Right hindlimb (tissue), 1 donor: ENCODE measurements at regions not wholly inside any gene's neighbourhood (a gene's known extent, or its start where the extent isn't known, plus 50 kb on each side); places are given as distances from the start of the nearest gene placed in this dataset.
"Not testable (repeated sequence)": the region's sequence is repeated elsewhere in the genome, so short reads cannot be mapped to it uniquely, and the experiment has no call there.

Source experiments
- DNase-seq: peaks from one replicate; pipeline ENCODE4 v3.0.0-alpha.2; 2018

DNA sequence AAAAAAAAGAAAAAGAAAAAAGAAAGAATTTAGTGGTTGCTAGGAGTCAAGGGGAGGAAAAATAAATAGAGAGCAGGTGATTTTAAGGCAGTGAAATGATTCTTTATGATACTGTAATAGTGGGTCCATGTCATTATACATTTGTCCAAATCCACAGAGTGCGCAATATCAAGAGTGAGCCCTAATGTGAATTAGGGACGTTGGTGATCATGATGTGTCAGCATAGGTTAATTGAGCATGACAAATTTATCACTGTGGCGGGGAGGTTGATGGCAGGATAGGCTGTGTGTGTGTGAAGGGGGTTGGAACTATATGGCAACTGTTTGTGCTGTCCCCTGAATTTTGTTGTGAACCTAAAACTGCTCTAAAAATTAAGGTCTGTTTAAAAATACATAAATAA, 357.8 kb downstream of the ICE1 start:
- no peak for DNase-seq

DNA sequence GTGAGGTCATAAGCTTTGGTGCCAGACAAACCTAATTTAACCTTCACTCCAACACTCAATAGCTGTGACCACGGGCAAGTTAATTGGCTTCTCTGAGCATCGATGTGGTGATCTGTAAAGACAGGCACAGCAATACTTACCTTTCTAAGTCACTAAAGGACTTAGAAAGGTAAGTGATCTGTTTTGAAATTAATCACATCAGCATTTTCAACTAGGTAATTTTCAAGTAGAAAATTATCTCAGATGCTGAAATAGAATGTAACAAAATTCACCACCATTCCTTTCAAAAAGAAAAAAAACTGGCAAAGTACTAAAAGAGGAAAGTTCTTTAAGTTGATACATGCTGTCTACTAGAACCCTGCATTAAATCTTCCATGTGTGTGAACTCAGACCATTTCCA, 354.5 kb downstream of the ICE1 start:
- DNase-seq = no peak

DNA sequence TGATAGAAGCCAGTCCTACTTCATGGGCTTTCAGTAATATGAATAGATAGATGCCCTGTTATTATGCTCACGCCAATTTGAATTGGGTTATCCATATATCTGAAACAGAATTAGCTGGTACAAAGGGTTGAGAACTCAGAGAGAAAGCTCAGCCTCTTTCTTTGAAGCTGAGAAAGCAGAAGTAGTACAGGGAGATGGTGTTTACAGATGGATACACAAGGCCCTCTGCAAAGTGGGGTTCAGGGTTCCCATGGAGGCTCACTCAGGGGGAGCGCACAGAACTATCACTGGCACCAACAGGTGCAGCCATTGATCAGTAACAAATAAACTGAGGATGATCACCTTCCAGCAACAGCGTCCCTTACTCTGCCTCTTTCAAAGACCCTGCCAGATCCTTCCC, 349.7 kb downstream of the ICE1 start:
- DNase-seq = no peak

DNA sequence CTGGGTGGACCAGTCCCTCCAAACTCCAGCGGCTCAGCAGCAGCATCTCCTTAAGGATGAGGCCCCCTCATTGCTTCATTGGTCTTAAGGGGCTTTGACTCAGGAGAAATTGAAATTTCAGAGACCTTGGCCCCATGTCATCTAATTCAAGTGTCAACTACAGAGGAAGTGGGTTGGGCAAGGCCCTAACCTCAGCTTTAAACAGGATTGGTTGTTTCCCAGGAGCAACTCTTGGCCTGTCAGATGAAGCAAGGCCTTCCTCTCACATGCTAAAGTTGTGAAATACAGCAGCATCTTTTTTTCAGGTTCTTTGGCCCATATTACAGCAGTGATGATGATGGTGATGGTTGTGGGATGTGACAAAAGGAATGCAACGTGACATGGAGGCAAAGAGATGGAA, 348.3 kb downstream of the ICE1 start:
- no peak for DNase-seq

GRCh38 chr5:5767286-5767928, 344.9 kb downstream of the ICE1 start:
- no peak for DNase-seq

GRCh38 chr5:5765066-5765850, 342.8 kb downstream of the ICE1 start:
- DNase-seq = no peak

GRCh38 chr5:5764246-5764645, 341.8 kb downstream of the ICE1 start:
- no peak for DNase-seq

DNA sequence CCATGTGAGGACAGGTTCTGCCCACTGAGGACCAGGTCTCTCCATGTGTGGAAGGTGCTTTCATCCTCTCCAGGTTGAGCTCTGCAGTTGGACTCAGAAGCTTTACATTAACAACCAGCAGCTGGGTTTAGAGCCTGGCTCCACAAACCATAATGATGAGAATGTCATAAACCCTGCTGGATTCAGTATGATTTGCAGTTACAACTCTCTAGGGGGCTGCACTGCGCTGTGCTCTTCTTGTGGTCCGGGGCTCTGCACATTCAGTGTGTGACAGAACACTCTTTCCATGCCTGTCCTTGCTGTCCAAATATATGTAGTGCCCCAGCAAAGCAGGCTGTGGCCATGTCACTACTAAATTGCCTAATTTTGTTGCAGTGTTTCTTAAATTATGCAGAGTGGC, 334.3 kb downstream of the ICE1 start:
- DNase-seq = no peak

GRCh38 chr5:5755888-5756287, 333.4 kb downstream of the ICE1 start:
- no peak for DNase-seq

GRCh38 chr5:5752844-5753243, 330.4 kb downstream of the ICE1 start:
- no peak for DNase-seq

DNA sequence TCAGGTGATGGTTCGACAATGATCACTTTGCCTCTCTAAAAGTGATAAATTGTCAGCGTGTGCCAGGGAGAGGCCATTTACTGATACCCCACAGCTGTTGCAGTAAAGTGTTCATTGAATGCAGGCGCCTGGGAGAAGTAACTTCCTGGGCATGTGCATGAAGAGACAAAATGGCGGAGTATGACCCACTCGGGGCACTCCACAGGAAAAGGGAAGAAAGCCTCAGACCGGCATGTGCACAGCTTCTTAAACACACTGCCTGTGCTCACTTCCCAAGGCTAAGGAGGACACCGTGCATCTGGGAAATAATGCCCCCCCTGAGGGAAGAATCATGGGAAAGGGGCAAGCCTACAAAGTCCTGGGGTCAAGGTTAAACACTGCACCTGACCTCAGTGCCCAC, 329.5 kb downstream of the ICE1 start:
- DNase-seq = no peak

DNA sequence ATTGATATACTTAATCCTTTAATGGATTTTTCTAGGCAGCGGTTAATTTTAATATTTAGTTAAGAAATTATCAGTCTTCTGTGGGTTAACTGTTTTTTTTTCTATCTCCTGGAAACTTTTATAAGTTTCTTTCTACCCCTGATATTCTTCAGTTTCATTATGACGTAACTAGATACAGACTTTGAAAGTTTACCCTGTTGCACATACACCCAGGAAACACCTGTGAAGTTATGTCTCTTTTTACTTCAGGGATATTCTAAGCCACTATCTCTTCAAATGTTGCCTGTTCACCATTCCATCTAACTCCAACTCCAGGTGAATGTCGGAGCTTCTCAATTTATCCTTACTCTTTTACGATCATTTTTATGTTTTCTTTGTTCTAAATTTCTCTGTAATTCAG, 329.0 kb downstream of the ICE1 start:
- DNase-seq = no peak

GRCh38 chr5:5741418-5741817, 318.9 kb downstream of the ICE1 start:
- no peak for DNase-seq

DNA sequence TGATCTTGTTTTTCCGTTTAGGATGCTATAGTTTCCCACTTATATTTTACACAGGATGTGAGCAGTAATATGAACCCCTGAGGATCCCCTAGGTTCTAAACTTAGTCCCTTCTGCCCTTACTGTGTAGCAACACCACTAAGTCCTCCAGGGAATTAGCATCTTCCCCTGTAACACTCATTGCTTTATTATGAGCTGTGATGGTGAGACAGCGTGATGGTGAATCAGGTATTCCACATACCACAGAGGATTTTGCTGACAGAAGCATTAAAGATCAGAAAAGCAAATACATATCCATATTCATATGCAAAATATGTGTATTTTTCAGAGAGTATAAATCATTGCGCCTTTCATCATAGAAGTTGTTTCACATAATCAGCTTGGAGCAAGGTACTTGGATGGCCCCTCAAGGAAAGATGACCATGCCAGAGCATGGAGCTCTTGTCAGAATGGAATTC, 317.0 kb downstream of the ICE1 start:
- DNase-seq = no peak

- no peak for DNase-seq
These were observed 316.5 kb downstream of the ICE1 start for GRCh38 chr5:5738797-5739489.

- no peak for DNase-seq
These were observed 313.5 kb downstream of the ICE1 start for GRCh38 chr5:5736007-5736406.

DNA sequence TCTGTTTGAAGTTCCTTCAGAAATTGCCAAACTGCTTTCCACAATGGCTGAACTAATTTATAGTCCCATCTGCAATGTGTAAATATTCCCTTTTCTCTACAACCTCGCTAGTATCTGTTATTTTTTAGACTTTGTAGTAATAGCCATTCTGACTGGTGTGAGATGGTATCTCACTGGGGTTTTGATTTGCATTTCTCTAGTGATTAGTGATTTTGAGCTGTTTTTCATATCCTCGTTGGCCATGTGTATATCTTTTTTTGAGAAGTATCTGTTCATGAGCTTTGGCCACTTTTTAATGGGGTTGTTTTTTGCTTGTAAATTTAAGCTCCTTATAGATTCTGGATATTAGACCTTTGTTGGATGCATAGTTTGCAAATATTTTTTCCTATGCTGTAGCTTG, 310.6 kb downstream of the ICE1 start:
- not testable (repeated sequence) for DNase-seq

DNA sequence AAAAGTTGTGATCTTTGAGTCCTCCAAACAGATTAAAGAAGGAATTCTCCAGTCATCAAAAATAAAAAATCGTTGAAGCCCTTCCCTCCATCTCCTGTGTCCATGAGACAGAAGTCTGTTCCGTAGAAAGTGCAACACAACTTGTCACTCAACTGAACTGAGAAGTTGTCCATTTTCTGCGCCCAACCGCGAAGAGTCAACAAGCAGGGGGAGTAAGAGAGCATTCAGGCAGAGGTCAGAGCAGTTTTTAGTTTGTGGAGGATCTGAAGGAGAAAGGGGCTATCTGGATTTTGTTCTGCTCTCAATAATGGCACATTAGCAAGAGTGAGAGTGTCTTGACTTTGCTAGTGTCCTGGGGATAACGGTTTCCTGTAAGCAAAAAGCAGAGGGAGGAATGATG, 303.9 kb downstream of the ICE1 start:
- no peak for DNase-seq

DNA sequence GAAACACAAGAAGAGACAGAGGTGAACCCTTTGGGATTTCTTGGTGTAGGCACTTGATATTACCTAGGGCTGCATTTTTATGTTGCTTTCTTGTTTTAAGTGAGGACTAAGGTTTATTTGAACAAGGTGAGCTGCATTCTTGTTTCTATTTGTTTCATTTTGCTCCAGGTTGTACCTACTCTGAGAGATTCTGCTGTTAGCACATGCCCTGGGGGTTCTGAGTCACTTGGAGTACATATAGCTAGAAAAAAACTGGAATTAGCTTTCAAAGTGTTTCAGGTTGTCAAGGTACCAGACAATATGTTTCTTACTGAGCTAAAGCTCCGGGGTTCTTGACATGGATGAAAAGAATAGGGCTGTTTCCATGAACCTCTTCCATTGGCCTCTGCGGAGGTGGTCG, 299.4 kb downstream of the ICE1 start:
- DNase-seq = no peak

GRCh38 chr5:5719292-5719691, 296.8 kb downstream of the ICE1 start:
- no peak for DNase-seq

DNA sequence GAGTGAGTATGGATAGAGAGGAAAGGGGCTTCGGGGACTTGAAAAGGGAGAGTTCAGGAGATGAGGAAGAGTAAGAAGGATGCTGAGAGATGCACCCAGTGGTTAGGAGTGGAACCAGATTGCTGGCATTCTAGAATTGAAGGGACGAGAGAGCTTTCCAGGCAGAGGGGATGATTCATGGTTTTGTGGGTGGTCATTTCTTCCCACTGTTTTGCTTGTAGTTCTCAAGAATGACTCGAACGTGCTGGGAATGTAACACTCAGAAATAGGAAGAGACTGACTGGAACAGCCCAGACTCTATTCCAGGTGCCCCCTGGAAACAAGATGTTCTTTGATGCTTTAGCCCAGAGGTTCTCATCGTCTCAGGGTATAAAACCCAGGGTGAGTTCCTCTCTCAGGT, 294.2 kb downstream of the ICE1 start:
- no peak for DNase-seq

DNA sequence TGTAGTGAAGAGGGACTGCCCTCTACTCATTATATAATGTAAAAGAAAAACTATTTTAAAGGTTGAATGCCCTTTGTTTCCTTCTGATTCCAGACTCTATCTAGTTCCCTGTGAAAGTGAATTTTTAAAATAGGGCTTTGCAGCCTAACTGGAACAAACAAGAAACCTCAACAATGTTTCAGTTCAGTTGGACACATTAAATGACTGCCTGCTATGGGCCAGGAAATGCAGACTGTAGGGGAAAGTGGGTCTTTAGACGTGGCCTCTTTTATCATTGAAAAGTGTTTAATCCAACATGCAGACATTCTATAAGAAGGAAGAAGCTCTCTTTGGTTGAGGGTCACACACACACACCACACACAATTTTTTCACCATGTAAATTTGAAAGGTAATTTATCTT, 289.1 kb downstream of the ICE1 start:
- no peak for DNase-seq

DNA sequence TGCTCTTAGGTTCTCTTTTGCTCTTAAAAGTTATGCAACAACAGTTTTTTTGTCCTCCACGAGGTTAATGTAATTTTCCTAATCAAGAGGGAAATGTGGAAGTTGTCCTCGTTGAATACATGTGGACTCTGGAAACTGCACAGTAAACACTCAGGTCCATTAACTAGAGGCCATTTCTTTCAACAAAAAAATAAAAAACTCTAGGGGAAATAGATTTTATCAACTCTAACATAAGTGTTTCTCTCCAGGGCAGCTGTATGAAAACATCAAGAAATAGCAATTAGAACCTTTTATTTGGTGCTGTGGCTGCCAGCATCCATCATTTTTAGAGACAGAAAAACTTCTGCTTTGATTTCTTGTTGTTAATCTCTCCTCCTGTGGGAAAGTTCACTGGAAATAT, 288.6 kb downstream of the ICE1 start:
- no peak for DNase-seq

GRCh38 chr5:5710471-5710870, 288.0 kb downstream of the ICE1 start:
- no peak for DNase-seq
